ENCODE measurements at regions not wholly inside any gene's neighbourhood (a gene's known extent, or its start where the extent isn't known, plus 50 kb on each side); places are given as distances from the start of the nearest gene placed in this dataset.
"Not testable (repeated sequence)": the region's sequence is repeated elsewhere in the genome, so short reads cannot be mapped to it uniquely, and the experiment has no call there.

GRCh38 chr9:108393481-108394001 is 462.2 kb downstream of the ACTL7B start:
- DNase-seq = not testable (repeated sequence)

GRCh38 chr9:108392877-108393276 is 462.9 kb downstream of the ACTL7B start:
- no peak for DNase-seq

GRCh38 chr9:108389056-108389455 is 466.7 kb downstream of the ACTL7B start:
- no peak for DNase-seq

GRCh38 chr9:108386859-108387384 is 468.9 kb downstream of the ACTL7B start:
- no peak for DNase-seq

- peak; percentile 53 for DNase-seq
Observed at GRCh38 chr9:108386032-108386431, 469.8 kb downstream of the ACTL7B start.

- no peak for DNase-seq
Observed at GRCh38 chr9:108383796-108384195, 472.0 kb downstream of the ACTL7B start.

- DNase-seq = no peak
Observed at GRCh38 chr9:108382310-108382709, 473.5 kb downstream of the ACTL7B start.

GRCh38 chr9:108377881-108378280 is 477.9 kb downstream of the ACTL7B start:
- no peak for DNase-seq

- DNase-seq = no peak
Observed at GRCh38 chr9:108377382-108377781, 478.4 kb downstream of the ACTL7B start.

GRCh38 chr9:108376140-108376539 is 479.6 kb downstream of the ACTL7B start:
- no peak for DNase-seq

- no peak for DNase-seq
Observed at GRCh38 chr9:108374626-108375025, 481.2 kb downstream of the ACTL7B start.

GRCh38 chr9:108367188-108367587 is 488.6 kb downstream of the ACTL7B start:
- no peak for DNase-seq

GRCh38 chr9:108363311-108363710 is 492.5 kb downstream of the ACTL7B start:
- DNase-seq = no peak

- no peak for DNase-seq
Observed at GRCh38 chr9:108360304-108360703, 495.5 kb downstream of the ACTL7B start.

GRCh38 chr9:108356806-108357205 is 499.0 kb downstream of the ACTL7B start:
- no peak for DNase-seq

GRCh38 chr9:108351571-108351970 is 504.2 kb downstream of the ACTL7B start:
- no peak for DNase-seq

GRCh38 chr9:108347463-108348188 is 508.2 kb downstream of the ACTL7B start:
- no peak for DNase-seq

- DNase-seq = no peak
Observed at GRCh38 chr9:108345826-108346225, 510.0 kb downstream of the ACTL7B start.

GRCh38 chr9:108339251-108339650 is 516.5 kb downstream of the ACTL7B start:
- no peak for DNase-seq

- DNase-seq = no peak
Observed at GRCh38 chr9:108336575-108336974, 519.2 kb downstream of the ACTL7B start.

GRCh38 chr9:108333530-108333983 is 522.2 kb downstream of the ACTL7B start:
- no peak for DNase-seq

- no peak for DNase-seq
Observed at GRCh38 chr9:108331596-108331995, 524.2 kb downstream of the ACTL7B start.

GRCh38 chr9:108325406-108325805 is 530.4 kb downstream of the ACTL7B start:
- no peak for DNase-seq

GRCh38 chr9:108323615-108324014 is 532.2 kb downstream of the ACTL7B start:
- DNase-seq = no peak
